PC-9 (cell line): ENCODE measurements at regions not wholly inside any gene's neighbourhood (a gene's known extent, or its start where the extent isn't known, plus 50 kb on each side); places are given as distances from the start of the nearest gene placed in this dataset.

Source experiments
- BruUV-seq: library from RNA; stranded (reverse); fragments of 400-500 nt; replicated peaks from 2 replicates; lab custom pipeline; 2021; lab: Mats Ljungman, UMichigan
- CTCF ChIA-PET: fragments of 300-600 bp; sonication (Branson Sonifier 250); formaldehyde crosslinking; loops from one replicate; lab custom pipeline; 2022; ENCODE audit warnings: antibody characterized with exemption; lab: Charles Lee
- POLR2A ChIA-PET: fragments of 300-600 bp; sonication (Branson Sonifier 250); formaldehyde crosslinking; loops from one replicate; lab custom pipeline; 2022; ENCODE audit warnings: antibody characterized with exemption; ENCODE audit not compliant: unreplicated experiment; lab: Charles Lee
- DNase-seq, 2 experiments: peaks; one replicate each; pipeline versions ENCODE4 v3.0.0 to v3.0.0-alpha.2; 2015 to 2022; ENCODE audit warnings: mixed read lengths in 1 of 2
- H2AFZ ChIP-seq: fragments of 200-600 bp; sonication (generic); 2 replicates; pipeline ENCODE4 v1.8.1; 2017; ENCODE audit warnings: antibody characterized with exemption
- H3F3A ChIP-seq: fragments of 200-600 bp; sonication (generic); 2 replicates; pipeline ENCODE4 v1.8.1; 2017; ENCODE audit warnings: antibody characterized with exemption, mild to moderate bottlenecking, low read depth; ENCODE audit not compliant: insufficient read depth
- H3K27ac ChIP-seq: fragments of 200-600 bp; sonication (generic); 2 replicates; pipeline ENCODE4 v1.6.1; 2016; ENCODE audit warnings: mixed run types
- H3K27me3 ChIP-seq: fragments of 200-600 bp; sonication (generic); 2 replicates; pipeline ENCODE4 v1.6.1; 2016; ENCODE audit warnings: low read depth, mixed run types; ENCODE audit not compliant: insufficient read depth
- H3K36me3 ChIP-seq: fragments of 200-600 bp; sonication (generic); 2 replicates; pipeline ENCODE4 v1.6.1; 2016; ENCODE audit warnings: low read depth, mixed run types
- H3K4me1 ChIP-seq: fragments of 200-600 bp; sonication (generic); replicated peaks from 2 replicates; pipeline ENCODE4 v1.6.1; 2016; ENCODE audit warnings: mixed run types; ENCODE audit not compliant: insufficient read depth
- H3K4me2 ChIP-seq: fragments of 200-600 bp; sonication (generic); 2 replicates; pipeline ENCODE4 v1.6.1; 2017; ENCODE audit warnings: mixed run types
- H3K4me3 ChIP-seq: fragments of 200-600 bp; sonication (generic); 2 replicates; pipeline ENCODE4 v1.6.1; 2016; ENCODE audit warnings: mixed run types
- H3K79me2 ChIP-seq: fragments of 200-600 bp; sonication (generic); 2 replicates; pipeline ENCODE4 v1.6.1; 2017; ENCODE audit warnings: low read depth, mixed run types
- H3K9me2 ChIP-seq: fragments of 200-600 bp; sonication (generic); 2 replicates; pipeline ENCODE4 v1.8.1; 2017; ENCODE audit warnings: mild to moderate bottlenecking; ENCODE audit not compliant: insufficient read depth
- H3K9me3 ChIP-seq: fragments of 200-600 bp; sonication (generic); 2 replicates; pipeline ENCODE4 v1.8.1; 2016; ENCODE audit warnings: low read depth; ENCODE audit not compliant: insufficient read depth
- H4K20me1 ChIP-seq: fragments of 200-600 bp; sonication (generic); 2 replicates; pipeline ENCODE4 v1.8.1; 2017; ENCODE audit not compliant: insufficient read depth
- CTCF ChIP-seq: fragments of 200-600 bp; sonication (generic); conservative IDR thresholded peaks from 2 replicates; pipeline ENCODE4 v1.6.1; 2017; ENCODE audit warnings: mixed run types, antibody characterized with exemption, mild to moderate bottlenecking, moderate library complexity
- EZH2 ChIP-seq: fragments of 200-600 bp; sonication (generic); IDR thresholded peaks from 2 replicates; pipeline ENCODE4 v1.8.0; 2017; ENCODE audit warnings: antibody characterized with exemption, low read depth
- intact Hi-C: fragments of 100-400 bp; cut with micrococcal nuclease; formaldehyde crosslinking; loops from one replicate; pipeline ENCODE4 v1.10.0; 2022; ENCODE audit not compliant: unreplicated experiment

- no peaks in the 10 kb centered on the region for H3K9me2 ChIP-seq
- H3K27ac ChIP-seq: no peak overlapping the region
- POLR2A ChIA-PET: interaction anchor here (0.6 kb wide), 1 partner anchor 56 kb away, joined by 3 read pairs; no protein-coding TSS in a partner anchor
- no peak for DNase-seq
- no peak for TF ChIP-seq EZH2
- no peak for TF ChIP-seq CTCF
- no peaks in the 10 kb centered on the region for H3K9me3 ChIP-seq
- no peaks in the 10 kb centered on the region for H3K4me1 ChIP-seq
- H3F3A ChIP-seq: no peaks in the 10 kb centered on the region; the same call in 1 of the 2 replicates
- intact Hi-C loops: no loop called here
- no TSS peak for BruUV-seq
- H2AFZ ChIP-seq: no peak overlapping the region
- no peaks in the 10 kb centered on the region for H3K36me3 ChIP-seq
- no peaks in the 10 kb centered on the region for H4K20me1 ChIP-seq
- H3K79me2 ChIP-seq: no peaks in the 10 kb centered on the region
- no peak overlapping the region for H3K4me2 ChIP-seq
- H3K4me3 ChIP-seq: no peak overlapping the region
- CTCF ChIA-PET: no interaction called here
- H3K27me3 ChIP-seq: no peaks in the 10 kb centered on the region
Observed at GRCh38 chr12:66945189-66945817, 266.4 kb upstream of the GRIP1 start.

- CTCF ChIA-PET: interaction anchor here (0.6 kb wide), 1 partner anchor 121 kb away, joined by 7 read pairs; no protein-coding TSS in a partner anchor
- Histone ChIP-seq H3K79me2 (no peaks in the 10 kb centered on the region), H3K4me3 (no peak overlapping the region), H3K9me3 (no peaks in the 10 kb centered on the region), H3K27me3 (no peaks in the 10 kb centered on the region), H3K4me2 (no peak overlapping the region), H3K36me3 (no peaks in the 10 kb centered on the region), H3K9me2 (no peaks in the 10 kb centered on the region), H3F3A (no peaks in the 10 kb centered on the region), H3K27ac (no peak overlapping the region), H4K20me1 (no peaks in the 10 kb centered on the region), H3K4me1 (no peaks in the 10 kb centered on the region), H2AFZ (no peak overlapping the region)
- intact Hi-C loops: no loop called here
- TF ChIP-seq CTCF (no peak), EZH2 (no peak)
- no TSS peak for BruUV-seq
- DNase-seq: peak in 1 of 2 experiments; percentile 40
- POLR2A ChIA-PET: no interaction called here
Observed at GRCh38 chr12:66947119-66947518, 268.2 kb upstream of the GRIP1 start.

- 0 out of 2 replicates have a peak, but pooled peaks cover 6% of the 10 kb centered on the region for H3F3A ChIP-seq
- no peaks in the 10 kb centered on the region for H3K9me2 ChIP-seq
- 0 out of 2 replicates have a peak, but pooled peaks cover 3% of the 10 kb centered on the region for H3K79me2 ChIP-seq
- no peak overlapping the region for H3K4me3 ChIP-seq
- CTCF ChIA-PET: no interaction called here
- intact Hi-C loops: no loop called here
- peaks cover 10% of the 10 kb centered on the region for H3K4me1 ChIP-seq
- no peaks in the 10 kb centered on the region for H3K27me3 ChIP-seq
- POLR2A ChIA-PET: no interaction called here
- no peaks in the 10 kb centered on the region for H3K9me3 ChIP-seq
- no peak overlapping the region for H3K27ac ChIP-seq
- no peaks in the 10 kb centered on the region for H4K20me1 ChIP-seq
- no peak overlapping the region for H3K4me2 ChIP-seq
- H2AFZ ChIP-seq: no peak overlapping the region
- no peaks in the 10 kb centered on the region for H3K36me3 ChIP-seq
- TF ChIP-seq CTCF (no peak), EZH2 (no peak)
- no peak for DNase-seq
- no TSS peak for BruUV-seq
Observed at GRCh38 chr12:66952668-66953067, 273.8 kb upstream of the GRIP1 start.
